Activated CD8-positive, alpha-beta memory T cell treated with anti-CD3 and anti-CD28 coated beads, Interleukin-2, amount 50 U/mL, for 24 hours (primary cell): ENCODE measurements at regions not wholly inside any gene's neighbourhood (a gene's known extent, or its start where the extent isn't known, plus 50 kb on each side); places are given as distances from the start of the nearest gene placed in this dataset.
"Not testable (repeated sequence)": the region's sequence is repeated elsewhere in the genome, so short reads cannot be mapped to it uniquely, and the experiment has no call there.

Experiments used
- DNase-seq: peaks from one replicate; pipeline ENCODE4 v3.0.0-alpha.2; 2020; ENCODE audit errors: extremely low read depth

DNA sequence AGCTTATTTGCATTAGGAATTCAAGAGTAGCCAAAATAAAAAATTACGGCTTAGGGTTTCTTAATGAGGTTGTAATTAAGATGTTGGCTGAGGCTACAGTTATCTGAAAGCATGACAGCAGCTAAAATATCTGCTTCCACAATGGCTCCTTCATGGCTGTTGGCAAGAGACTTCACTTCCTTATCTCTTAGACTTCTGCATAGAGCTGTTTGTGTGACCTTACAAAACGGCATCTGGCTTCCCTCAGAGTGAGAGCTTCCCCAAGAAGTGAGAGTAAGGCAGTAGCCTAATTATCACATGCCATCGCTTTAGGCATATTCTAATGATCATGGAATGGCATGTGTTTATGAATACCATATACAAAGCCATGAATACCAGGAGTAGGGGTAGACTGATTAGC, 57.6 kb downstream of the CCDC59 start:
- no peak for DNase-seq

DNA sequence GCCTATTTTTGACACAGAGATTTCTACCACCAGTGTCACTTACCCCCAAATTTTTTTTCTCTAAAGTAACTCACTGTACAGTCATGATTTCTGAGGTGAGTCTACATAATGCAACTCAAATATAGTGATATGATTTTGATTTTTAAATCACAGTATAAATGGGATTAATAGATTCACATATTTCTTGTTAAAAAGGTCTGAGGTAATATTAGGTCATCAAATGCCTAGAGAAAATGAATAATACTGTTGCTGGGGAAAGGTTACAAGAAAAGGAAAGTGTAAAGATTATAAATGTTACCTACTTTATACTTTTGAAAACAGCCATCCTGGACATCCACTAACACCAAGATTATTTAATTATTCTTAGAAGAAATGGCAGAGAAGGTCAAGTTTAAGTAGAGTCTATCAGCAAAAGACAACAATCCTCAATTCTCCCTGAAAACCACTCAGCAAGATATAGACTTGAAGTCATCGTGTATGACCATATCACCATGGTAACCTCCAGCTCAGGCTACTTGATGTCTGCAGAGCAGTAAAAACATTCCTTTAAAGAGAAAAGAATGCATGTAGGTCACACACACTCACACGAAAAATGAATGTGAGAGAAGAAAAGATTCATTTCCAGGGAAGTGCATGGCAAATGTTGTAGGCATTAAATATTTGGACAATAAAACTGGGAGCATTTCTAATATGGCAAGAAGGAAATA, 58.7 kb downstream of the CCDC59 start:
- DNase-seq = no peak

DNA sequence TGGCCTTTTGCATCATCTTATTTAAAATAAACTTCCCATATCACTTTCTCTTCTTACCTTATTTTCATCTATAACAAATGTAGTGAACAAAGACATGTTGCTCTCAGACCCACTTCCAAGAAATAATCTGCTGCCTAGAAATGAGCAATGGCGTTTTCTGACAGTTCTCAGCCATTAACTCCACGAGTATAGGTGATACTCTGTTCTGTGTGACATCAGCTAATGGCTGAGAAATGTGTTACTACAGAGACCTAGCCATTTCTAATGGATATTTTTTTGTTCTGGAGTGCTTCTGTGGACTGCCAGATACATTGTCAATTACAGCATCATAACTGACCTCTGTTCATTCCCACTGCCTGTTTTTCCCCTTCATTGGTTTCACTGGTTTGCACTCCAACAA, 67.8 kb downstream of the CCDC59 start:
- DNase-seq = no peak

DNA sequence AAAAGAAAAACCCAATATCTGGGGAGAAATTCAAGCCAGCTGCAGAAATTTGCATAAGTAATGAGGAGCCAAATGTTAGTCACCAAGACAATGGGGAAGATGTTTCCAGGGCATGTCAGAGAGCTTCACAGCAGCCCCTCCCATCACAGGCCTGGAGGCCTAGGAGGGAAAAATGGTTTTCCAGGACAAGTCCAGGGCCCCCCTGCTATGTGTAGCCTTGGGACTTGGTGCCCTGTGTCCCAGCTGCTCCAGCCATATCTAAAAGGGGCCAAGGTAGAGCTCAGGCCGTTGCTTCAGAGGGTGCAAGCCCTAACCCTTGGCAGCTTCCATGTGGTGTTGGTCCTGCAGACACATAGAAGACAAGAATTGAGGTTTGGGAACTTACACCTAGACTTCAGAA, 76.9 kb downstream of the CCDC59 start:
- not testable (repeated sequence) for DNase-seq

DNA sequence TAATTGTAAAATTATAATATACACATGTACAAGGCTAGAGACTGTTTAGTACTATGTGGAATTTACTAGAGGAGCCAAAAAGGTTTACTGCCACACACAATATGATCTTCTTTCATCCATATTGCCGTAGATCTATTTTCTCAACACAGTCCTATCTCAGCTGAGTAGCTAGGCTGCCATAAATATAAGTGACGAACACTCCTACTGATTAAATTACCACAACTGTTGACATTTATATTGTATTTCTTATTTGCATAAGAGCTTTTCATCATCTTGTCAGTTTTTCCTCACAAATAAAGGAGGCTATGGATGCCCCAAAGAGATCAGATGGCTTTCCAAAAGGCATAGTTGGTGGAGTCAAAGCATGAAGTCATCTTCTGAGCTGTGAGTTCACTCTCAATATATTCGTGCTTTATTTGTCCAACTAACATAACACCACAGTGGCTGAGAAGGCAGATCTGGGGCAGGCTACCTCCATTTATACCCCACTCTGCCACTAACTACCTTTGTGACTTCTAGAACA, 78.6 kb downstream of the CCDC59 start:
- DNase-seq = no peak

DNA sequence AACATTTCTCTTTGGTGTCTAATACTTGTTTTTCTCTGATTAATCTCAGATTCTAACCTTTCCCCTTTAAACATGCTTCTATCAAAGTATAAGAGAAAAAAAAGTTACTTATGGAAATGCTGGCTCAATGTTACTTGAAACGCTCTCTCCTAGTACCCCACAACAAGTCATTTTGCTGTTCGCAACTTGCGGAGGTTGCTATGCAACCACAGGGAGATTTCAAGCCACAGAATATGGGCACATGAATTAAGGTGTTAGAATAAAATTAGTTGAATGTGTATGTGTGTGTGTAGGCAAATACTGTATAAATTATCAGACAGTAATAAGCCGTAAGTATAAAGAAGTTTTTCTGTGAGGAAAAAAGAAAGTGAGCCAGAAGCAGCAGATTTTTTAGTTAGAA, 80.6 kb downstream of the CCDC59 start:
- DNase-seq = no peak

DNA sequence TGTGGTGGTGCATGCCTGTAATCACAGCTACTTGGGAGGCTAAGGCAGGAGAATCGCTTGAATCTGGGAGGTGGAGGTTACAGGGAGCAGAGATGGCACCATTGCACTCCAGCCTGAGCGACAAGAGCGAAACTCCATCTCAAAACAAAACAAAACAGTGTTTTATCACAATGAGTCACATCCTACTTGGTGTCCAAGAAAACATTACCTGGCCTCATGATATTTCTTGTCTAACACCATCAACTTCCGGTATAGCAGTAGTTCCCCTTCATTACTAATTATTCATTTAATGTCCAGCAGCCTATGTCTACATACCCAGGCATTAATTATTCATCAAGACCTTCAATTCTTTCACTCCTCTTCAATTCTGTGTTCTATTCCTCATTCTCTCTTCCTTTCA, 115.5 kb downstream of the CCDC59 start:
- DNase-seq = no peak

DNA sequence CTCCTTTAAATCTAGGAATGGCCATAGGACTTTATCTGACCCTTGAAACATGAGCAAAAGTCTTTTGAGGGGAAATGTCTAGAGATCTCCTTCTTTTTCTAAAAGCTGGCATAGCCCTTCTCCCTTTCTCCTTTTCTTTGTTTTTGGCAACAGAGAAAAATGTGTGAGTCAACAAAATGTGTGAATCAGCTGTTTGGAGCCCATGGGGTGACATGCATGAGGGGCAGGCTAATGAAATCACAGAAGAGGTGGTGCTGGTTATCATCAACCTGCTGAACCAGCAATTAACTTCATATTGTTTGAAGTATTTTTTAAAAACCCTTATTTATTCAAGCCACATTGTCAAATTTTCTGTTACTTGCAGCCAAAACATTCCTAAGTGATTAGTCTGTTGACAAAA, 132.3 kb downstream of the CCDC59 start:
- no peak for DNase-seq

DNA sequence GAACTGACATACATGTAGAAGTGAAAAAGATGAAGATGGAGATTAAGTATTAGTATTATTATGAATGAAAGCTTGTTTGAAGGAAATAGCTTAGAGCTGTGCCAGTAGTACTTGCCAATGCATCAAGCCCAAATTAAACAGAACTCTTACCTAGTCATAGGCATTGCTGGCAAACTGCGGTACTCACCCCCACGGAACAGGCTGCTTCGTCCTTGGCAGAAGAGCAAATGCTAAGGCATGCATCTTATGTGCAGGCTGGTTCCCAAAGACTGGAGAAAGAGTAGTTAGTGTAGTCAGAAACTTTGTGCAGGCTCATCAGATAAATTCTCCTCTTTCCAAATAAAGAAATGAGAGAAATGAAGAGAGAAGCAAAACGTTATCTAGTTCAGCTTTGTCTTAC, 134.8 kb downstream of the CCDC59 start:
- DNase-seq = no peak

DNA sequence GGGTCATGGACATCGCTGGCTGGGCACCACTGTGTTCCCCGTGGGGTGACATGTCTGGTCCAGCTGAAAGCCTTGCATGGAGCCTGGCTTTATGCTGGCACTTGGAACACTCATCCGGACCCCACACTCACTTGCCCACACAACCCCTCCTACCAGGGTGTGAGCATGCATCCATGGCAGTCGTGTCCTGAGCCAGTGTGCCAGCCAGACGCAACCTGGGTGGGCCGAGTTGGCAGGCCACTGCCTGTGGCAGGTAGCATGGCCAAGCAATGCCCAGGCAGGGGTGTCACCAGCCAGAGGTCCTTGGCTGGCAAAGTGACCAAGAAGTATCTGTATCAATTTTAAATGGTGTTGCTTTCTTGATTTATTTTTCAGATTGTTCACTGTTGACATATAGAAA, 141.7 kb downstream of the CCDC59 start:
- no peak for DNase-seq

DNA sequence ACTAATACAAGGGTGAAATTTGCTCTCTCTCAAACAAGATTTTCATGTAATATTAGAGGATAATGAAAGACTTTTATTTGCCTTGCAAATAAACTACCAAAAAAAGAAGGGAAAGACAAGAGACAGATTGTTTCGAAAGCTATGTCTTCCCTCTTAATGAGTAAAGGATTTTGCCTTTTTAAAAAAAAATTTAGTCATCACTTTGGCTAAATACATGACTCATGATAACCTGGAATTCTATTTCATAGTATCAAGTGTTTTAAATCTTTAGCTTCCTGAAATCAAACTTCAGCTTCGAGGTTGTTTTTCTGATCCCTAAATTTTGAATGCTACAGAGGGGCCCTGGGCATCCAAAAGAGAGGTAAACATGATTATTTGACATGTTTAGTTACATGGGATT, 144.4 kb downstream of the CCDC59 start:
- no peak for DNase-seq

DNA sequence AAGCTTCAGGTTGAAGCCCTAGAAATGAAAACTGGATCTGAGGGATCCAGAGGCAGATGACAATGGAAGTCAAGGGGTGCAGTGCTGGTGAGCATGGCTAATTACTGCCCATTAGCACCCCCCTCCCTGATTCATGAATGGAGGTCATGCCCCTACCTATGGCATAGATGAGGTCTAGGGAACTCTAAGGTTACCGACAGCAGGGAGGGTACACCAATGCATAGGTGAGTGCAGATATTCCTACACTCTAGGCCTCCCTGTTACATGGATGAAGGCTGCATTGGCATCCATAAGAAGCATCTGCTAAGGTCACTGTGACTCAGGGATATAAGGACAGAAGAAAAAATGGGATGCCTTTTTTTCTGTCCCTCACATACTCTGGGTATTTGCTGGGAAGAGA, 147.3 kb downstream of the CCDC59 start:
- no peak for DNase-seq

DNA sequence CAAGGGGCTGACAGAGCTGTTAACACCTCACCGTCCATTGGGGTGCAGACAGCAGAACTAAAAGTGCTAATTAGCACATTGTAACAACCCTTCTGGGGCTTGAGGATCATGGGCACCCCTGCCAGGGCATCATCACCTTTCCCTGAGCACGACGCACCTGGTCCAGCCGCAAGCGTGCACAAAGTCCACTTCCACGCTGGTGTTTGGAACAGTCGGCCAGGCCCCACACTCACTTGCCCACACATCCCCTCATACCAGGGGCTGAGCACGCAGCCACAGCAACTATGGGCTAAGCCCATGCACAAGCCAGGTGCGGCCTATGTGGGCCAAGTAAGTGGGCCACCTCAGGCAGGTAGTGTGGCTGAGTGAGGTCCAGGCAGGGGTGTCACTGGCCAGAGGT, 148.7 kb downstream of the CCDC59 start:
- no peak for DNase-seq

DNA sequence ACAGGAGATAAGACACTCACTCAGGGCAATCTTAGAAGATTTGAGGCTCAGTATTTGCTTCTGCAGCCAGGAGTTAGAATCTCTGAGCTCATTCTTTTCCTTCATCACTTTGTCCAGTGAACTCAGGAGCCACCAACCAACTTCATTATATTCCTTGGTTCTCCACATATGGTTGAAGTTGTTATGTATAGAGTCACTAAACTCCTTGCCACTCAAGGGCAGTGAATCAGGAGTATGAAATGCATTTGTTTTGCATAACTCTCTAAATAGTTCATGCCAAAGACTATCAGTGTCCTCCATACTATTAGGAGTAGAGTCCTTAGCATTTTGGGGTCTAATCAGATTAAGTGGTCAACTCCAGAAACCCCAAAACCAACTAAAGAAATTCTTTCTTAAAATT, 150.6 kb downstream of the CCDC59 start:
- no peak for DNase-seq

DNA sequence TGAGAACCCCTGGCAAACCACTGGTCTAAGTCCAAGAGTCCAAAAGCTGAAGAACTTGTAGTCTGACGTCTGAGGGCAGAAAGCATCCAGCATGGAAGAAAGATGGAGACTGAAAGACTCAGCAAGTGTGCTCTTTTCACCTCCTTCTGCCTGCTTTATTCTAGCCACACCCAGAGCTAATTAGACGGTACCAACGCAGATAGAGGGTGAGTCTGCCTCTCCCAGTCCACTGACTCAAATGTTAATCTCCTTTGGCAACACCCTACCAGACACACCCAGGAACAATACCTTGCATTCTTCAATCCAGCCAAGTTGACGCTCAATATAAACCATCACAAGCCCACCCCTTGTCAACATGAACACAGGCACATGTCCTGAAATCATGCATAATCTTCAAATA, 155.1 kb downstream of the CCDC59 start:
- no peak for DNase-seq

DNA sequence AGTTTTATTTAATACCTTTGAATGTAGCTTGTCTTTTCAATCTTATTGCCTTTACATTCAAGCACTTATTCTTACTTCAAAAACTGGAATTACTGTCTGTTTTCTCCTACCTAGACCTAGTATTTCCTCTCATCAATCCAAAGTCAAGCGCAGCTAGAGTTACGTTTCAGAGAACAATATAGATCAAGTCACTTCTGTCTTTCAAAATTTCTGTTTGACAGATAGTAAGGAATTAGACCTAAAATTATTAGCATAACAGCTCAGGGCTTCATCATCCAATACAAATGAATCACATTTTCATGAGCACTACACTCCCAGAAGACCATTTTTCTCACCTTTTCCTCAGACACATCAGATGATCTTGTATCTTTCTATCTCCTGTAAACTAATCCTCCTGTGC, 170.6 kb downstream of the CCDC59 start:
- no peak for DNase-seq

DNA sequence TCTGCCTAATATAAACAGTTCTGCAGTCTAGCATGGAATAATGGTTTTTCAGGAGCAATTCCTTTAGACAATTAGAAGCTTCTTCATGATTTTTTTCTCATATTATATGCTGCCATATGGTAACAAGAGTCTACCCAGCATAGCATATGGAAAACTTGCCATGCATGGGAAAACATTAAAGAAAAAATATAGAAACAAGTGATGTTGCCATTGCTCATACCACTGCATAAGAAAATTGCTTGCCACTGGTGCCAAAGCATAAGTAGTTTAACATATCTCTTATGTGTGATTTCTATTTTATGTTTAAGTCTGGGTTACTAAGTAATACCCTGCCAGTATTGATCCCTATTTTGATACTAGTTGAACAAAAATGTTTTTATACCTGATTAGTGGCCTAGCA, 171.2 kb downstream of the CCDC59 start:
- DNase-seq = no peak

DNA sequence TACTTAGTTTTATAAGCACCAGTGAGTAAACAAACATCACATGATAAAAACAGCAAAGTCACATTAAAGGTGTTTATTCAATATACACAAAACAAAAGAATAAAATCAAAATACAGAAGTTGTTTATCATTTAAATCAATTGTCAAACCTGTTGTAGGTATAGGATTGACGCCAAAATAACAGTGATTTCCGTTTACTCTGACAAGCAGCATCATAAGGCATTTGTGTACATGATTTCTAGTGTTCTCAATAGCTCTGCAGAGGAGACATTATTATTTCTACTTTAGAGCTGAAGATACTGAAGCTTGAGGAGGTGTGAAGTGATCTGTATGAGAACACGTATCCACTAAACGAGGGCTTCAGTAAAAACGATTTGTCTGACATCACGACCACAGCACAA, 171.9 kb downstream of the CCDC59 start:
- DNase-seq = no peak

DNA sequence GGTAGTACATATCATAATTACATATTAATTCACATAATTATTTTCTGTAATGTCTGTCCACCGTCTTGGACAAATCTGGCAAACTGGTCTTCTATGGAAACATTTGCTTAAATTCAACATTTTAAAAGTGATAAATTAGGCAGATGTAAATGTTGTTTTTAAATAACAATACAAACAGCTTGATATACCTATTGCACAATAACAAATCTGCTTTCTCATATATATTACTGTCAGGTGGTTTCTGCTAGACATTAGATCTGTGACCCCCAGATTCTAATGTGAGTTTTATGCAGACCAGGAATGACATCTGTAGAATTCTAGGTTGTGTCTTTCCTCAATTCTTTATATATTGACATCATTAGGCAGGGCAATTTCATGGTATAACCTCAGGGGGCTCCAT, 173.3 kb downstream of the CCDC59 start:
- DNase-seq = no peak

DNA sequence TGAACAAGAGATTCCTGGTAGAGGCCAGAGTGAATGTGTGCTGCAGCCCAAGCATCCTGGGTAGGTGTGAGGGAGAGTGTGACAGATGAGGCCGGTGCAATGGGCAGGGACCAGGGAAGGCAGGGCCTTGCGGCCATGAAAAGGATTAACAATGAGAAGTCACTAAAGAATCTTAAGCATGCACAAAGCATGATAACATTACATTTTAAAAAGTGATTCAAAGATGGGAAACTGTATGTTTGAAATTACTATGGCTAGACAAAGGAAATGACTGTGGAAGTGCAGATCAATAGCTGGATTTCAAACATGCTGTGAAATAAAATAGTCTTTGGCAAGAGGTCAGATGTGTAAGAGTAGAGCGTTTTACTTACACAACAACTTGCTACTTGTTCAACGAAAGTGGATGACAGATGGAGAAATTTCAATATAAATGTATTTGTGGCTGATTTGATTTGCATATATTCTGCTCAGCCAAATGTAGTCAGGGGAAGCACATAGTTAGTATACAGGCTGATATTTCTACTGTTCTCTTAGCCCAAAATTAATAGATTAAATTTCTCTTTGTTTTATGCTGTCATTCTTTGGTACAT, 175.5 kb downstream of the CCDC59 start:
- DNase-seq = no peak

DNA sequence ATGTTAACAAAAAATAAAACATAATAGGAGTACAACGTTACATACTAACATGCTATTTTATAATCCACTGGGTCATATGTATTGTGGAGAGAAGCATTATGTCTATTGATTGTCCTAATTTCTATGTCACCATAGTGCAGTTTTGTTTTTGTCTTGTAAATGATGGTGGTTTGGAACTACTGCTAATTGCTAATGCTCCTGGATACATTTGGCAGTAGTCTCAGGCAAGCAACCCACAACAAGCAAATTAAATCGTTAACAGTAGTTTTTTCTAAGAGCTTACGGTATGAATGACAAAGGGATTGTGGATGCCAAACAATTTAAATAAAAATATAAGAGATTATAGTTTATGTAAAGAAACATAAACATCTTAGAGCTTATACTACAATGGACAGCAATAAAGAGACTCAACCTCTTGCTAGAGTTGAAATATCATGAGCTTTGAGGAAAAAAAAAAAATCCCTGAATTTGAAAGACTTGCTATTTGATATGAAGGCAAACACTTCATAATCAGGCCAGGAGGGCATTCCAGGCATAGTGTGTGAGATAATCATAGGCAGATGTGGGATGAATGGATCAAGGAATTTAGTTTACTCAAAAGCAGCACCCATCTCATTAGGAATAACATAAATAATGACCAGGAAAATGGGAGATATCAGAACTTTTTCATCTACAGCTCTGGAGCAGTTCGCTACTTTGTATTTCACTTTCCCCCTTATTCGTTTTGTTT, 181.3 kb downstream of the CCDC59 start:
- no peak for DNase-seq

DNA sequence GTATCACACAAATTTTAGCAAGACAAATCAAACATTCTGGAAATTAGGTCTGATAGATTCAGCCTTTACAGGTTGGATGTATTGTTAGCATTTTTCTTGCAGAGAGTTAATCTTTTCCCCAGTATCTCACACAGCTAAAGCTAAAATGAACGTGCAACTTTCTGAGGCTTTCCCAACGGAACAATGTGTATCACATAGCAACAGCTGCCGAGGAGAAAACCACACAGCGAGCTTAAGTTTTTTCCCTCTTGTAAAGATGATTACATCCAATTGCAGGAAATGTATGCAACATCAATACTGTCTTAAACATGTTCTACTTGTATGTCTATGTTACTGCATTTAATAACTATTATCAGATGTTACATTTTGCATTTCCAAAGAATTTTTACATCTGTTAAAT, 182.2 kb downstream of the CCDC59 start:
- DNase-seq = no peak

DNA sequence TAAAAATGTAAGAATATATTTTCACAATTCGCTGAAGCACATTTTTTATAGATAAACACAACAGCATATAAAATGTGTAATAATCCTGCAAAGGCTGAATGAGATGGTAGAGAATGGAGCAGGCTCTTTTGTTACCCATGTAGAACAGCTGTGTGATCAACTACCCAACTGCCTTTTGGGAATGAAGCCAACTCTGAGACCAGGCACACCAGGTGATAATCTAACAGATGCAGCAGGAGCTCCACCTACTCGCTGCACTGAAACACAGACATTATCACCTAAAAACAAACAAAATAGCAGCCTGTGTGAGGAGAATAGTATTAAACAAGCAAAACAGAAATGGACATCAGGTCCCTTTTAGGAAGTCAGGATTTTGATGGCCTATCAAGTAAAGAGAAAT, 183.3 kb downstream of the CCDC59 start:
- DNase-seq = no peak
